HFFc6 (cell line): ENCODE measurements at regions not wholly inside any gene's neighbourhood (a gene's known extent, or its start where the extent isn't known, plus 50 kb on each side); places are given as distances from the start of the nearest gene placed in this dataset.

Experiments used
- DNase-seq: peaks from one replicate; pipeline ENCODE4 v3.0.0-alpha.2; 2018
- H3K27ac Mint-ChIP-seq: 2 replicates; pipeline ENCODE4 v1.8.0; 2020; ENCODE audit warnings: mild to moderate bottlenecking, mixed read lengths
- H3K27me3 Mint-ChIP-seq: 2 replicates; pipeline ENCODE4 v1.8.0; 2021; ENCODE audit warnings: mild to moderate bottlenecking, moderate library complexity, mixed read lengths; ENCODE audit not compliant: insufficient read depth
- H3K36me3 Mint-ChIP-seq: 2 replicates; pipeline ENCODE4 v1.8.0; 2021; ENCODE audit warnings: low read depth, mixed read lengths
- H3K4me1 Mint-ChIP-seq: 2 replicates; pipeline ENCODE4 v1.8.0; 2020; ENCODE audit warnings: low read depth, mixed read lengths
- H3K4me3 Mint-ChIP-seq: 2 replicates; pipeline ENCODE4 v1.8.0; 2020; ENCODE audit warnings: mild to moderate bottlenecking, moderate library complexity, mixed read lengths
- H3K9me3 Mint-ChIP-seq: 2 replicates; pipeline ENCODE4 v1.8.0; 2020; ENCODE audit warnings: mild to moderate bottlenecking, mixed read lengths
- CTCF ChIP-seq: fragments of 200-600 bp; sonication (generic); IDR thresholded peaks from 2 replicates; pipeline ENCODE4 v1.5.0; 2021; ENCODE audit warnings: antibody characterized with exemption, mild to moderate bottlenecking

GRCh38 chr5:54738973-54739367 is 221.4 kb downstream of the SNX18 start:
- H3K27me3 Mint-ChIP-seq: no peaks in the 10 kb centered on the region
- peaks cover 63% of the 10 kb centered on the region for H3K4me1 Mint-ChIP-seq
- H3K27ac Mint-ChIP-seq: peak overlapping the region; percentile 72
- no peaks in the 10 kb centered on the region for H3K36me3 Mint-ChIP-seq
- no peak for DNase-seq
- no peak for TF ChIP-seq CTCF
- H3K4me3 Mint-ChIP-seq: no peak overlapping the region
- no peaks in the 10 kb centered on the region for H3K9me3 Mint-ChIP-seq

GRCh38 chr5:54738118-54738972 is 220.8 kb downstream of the SNX18 start:
- Mint-ChIP-seq H3K4me3 (peak overlapping the region; percentile 16; the same call in 1 of the 2 replicates), H3K36me3 (no peaks in the 10 kb centered on the region), H3K4me1 (peaks cover 57% of the 10 kb centered on the region), H3K27ac (peak overlapping the region; percentile 72), H3K9me3 (no peaks in the 10 kb centered on the region), H3K27me3 (no peaks in the 10 kb centered on the region)
- DNase-seq: peak; percentile 69
- TF ChIP-seq CTCF: no peak

- no peak for DNase-seq
- no peak overlapping the region for H3K27ac Mint-ChIP-seq
Measured at GRCh38 chr5:54736003-54736797, 218.6 kb downstream of the SNX18 start.

GRCh38 chr5:54733101-54733500 is 215.5 kb downstream of the SNX18 start:
- Mint-ChIP-seq H3K27me3 (no peaks in the 10 kb centered on the region), H3K9me3 (no peaks in the 10 kb centered on the region), H3K36me3 (no peaks in the 10 kb centered on the region), H3K27ac (no peak overlapping the region), H3K4me3 (no peak overlapping the region), H3K4me1 (peaks cover 5% of the 10 kb centered on the region)
- DNase-seq: no peak
- no peak for TF ChIP-seq CTCF

More at GRCh38 chr5:54736003-54736797, 218.6 kb downstream of the SNX18 start:
- Mint-ChIP-seq H3K27me3 (no peaks in the 10 kb centered on the region), H3K4me1 (peaks cover 35% of the 10 kb centered on the region), H3K36me3 (no peaks in the 10 kb centered on the region), H3K4me3 (no peak overlapping the region), H3K9me3 (no peaks in the 10 kb centered on the region)
- TF ChIP-seq CTCF: no peak

- H3K36me3 Mint-ChIP-seq: no peaks in the 10 kb centered on the region
- no peaks in the 10 kb centered on the region for H3K9me3 Mint-ChIP-seq
- H3K27ac Mint-ChIP-seq: no peak overlapping the region
- no peaks in the 10 kb centered on the region for H3K4me1 Mint-ChIP-seq
- no peaks in the 10 kb centered on the region for H3K27me3 Mint-ChIP-seq
- no peak for DNase-seq
- no peak overlapping the region for H3K4me3 Mint-ChIP-seq
- no peak for TF ChIP-seq CTCF
Measured at GRCh38 chr5:54732108-54732507, 214.5 kb downstream of the SNX18 start.
